ENCODE measurements at regions not wholly inside any gene's neighbourhood (a gene's known extent, or its start where the extent isn't known, plus 50 kb on each side); places are given as distances from the start of the nearest gene placed in this dataset.

- DNase-seq (ENCODE audit: low read depth, low spot score): no peak
- CTCF ChIA-PET: interaction anchor here (0.6 to 2.0 kb wide), 6 partner anchors 9 to 410 kb away, joined by 3 to 5 read pairs (median 4); no protein-coding TSS in a partner anchor
- no peak for ATAC-seq
- no peak overlapping the region for H3K9ac ChIP-seq (ENCODE audit: control insufficient read depth, insufficient read depth, low read length)
- H3K4me1 ChIP-seq (ENCODE audit: control insufficient read depth, insufficient read depth, low read length): 0 out of 2 replicates have a peak, but pooled peaks cover 3% of the 10 kb centered on the region
- no peaks in the 10 kb centered on the region for H3K79me2 ChIP-seq (ENCODE audit: control insufficient read depth, insufficient read depth, low read length)
- no peak for FAIRE-seq
- TF ChIP-seq ATF3 (IDR thresholded peaks at IDR 0.05; ENCODE audit: borderline replicate concordance, extremely low read depth, low read depth, low read length) (no peak), STAT1 (conservative IDR thresholded peaks at IDR 0.05) (no peak), USF1 (IDR thresholded peaks at IDR 0.05; ENCODE audit: borderline replicate concordance, extremely low read length, insufficient read depth, low read depth, low read length) (no peak), ZNF207 (IDR thresholded peaks at IDR 0.05; ENCODE audit: borderline replicate concordance) (no peak), PRDM15 (CRISPR knock-in tag; IDR thresholded peaks at IDR 0.05) (no peak), ZBED1 (IDR thresholded peaks at IDR 0.05; ENCODE audit: borderline replicate concordance) (no peak), YBX1 (IDR thresholded peaks at IDR 0.05) (no peak), ATF2 (IDR thresholded peaks at IDR 0.05; ENCODE audit: low read length) (no peak)
- H3K9me3 ChIP-seq (replicated peaks; ENCODE audit: control insufficient read depth, insufficient read depth, low read length): no peaks in the 10 kb centered on the region
- no peaks in the 10 kb centered on the region for H3K36me3 ChIP-seq (ENCODE audit: control insufficient read depth in 2 of 2, insufficient read depth in 2 of 2, low read length in 1 of 2)
- H2AFZ ChIP-seq (ENCODE audit: control insufficient read depth, low read depth, low read length): no peak overlapping the region
- H3K4me3 ChIP-seq: no peak overlapping the region
- intact Hi-C loops (cut with micrococcal nuclease; ENCODE audit: unreplicated experiment): no loop called here
- H3K27ac ChIP-seq (ENCODE audit: control insufficient read depth, insufficient read depth): no peak overlapping the region
- no peak overlapping the region for H3K4me2 ChIP-seq (ENCODE audit: control insufficient read depth, insufficient read depth)
- SMC1A ChIA-PET (ENCODE audit: uncharacterized antibody, unreplicated experiment): interaction anchor here (0.8 to 3.6 kb wide), 4 partner anchors 9 to 245 kb away, joined by 3 to 10 read pairs (median 4); no protein-coding TSS in a partner anchor
- no peaks in the 10 kb centered on the region for H3K27me3 ChIP-seq (replicated peaks in 1 of 2; ENCODE audit: control insufficient read depth in 2 of 2, insufficient read depth in 2 of 2, low read length in 1 of 2)
- RAD21 ChIA-PET (ENCODE audit: unreplicated experiment): no interaction called here
- in situ Hi-C loops (cut with MboI): no loop called here
- WGBS (ENCODE audit: insufficient coverage, insufficient replicate concordance, low lambda C conversion rate, missing lambda C conversion rate): 51% methylated on average over 5 of the region's 5 CpGs
- no TSS peak for BruUV-seq (replicated peaks)
- no peaks in the 10 kb centered on the region for H4K20me1 ChIP-seq (ENCODE audit: control insufficient read depth, insufficient read depth)
- POLR2A ChIA-PET: interaction anchor here (0.5 kb wide), 1 partner anchor 135 kb away, joined by 7 read pairs; no protein-coding TSS in a partner anchor
These were observed 156.7 kb upstream of the TSC22D2 start for GRCh38 chr3:150251187-150252062.
